ENCODE measurements at regions not wholly inside any gene's neighbourhood (a gene's known extent, or its start where the extent isn't known, plus 50 kb on each side); places are given as distances from the start of the nearest gene placed in this dataset.

DNA sequence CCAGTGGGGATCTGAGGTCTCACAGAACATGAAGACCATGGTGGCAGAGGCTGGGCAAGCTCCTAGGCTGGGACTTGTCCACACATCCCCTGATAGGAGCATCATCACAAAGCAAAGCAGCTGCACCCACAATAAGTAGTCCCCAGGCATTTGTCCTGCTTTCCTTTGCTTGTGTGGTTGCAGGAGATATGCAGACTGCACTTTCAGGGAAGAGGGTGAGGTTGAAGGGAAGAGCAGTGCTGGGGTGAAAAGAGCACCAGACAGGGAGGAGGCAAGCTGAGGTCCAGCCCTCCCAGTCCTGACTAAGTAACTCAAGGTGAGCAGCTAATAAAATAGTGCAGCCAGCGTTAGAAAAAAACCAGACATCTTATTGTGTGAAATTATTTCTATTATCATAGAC is 383.6 kb downstream of the UQCRFS1 start:
- TF ChIP-seq, protein P1, sequence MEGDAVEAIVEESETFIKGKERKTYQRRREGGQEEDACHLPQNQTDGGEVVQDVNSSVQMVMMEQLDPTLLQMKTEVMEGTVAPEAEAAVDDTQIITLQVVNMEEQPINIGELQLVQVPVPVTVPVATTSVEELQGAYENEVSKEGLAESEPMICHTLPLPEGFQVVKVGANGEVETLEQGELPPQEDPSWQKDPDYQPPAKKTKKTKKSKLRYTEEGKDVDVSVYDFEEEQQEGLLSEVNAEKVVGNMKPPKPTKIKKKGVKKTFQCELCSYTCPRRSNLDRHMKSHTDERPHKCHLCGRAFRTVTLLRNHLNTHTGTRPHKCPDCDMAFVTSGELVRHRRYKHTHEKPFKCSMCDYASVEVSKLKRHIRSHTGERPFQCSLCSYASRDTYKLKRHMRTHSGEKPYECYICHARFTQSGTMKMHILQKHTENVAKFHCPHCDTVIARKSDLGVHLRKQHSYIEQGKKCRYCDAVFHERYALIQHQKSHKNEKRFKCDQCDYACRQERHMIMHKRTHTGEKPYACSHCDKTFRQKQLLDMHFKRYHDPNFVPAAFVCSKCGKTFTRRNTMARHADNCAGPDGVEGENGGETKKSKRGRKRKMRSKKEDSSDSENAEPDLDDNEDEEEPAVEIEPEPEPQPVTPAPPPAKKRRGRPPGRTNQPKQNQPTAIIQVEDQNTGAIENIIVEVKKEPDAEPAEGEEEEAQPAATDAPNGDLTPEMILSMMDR (IDR thresholded peaks at IDR 0.05), result no peak
- TF ChIP-seq SMAD4 (CRISPR knock-in tag; IDR thresholded peaks at IDR 0.05), result no peak
- no peak for TF ChIP-seq NR3C1 (CRISPR knock-in tag; conservative IDR thresholded peaks at IDR 0.05; ENCODE audit: low read depth)
- no peak for TF ChIP-seq ZNF317 (CRISPR knock-in tag; IDR thresholded peaks at IDR 0.05; ENCODE audit: borderline replicate concordance, low read depth)
- no peak for TF ChIP-seq TEAD4 (CRISPR knock-in tag; IDR thresholded peaks at IDR 0.05)
- no peak for TF ChIP-seq JUN (CRISPR knock-in tag; IDR thresholded peaks at IDR 0.05)
- TF ChIP-seq, protein P2, sequence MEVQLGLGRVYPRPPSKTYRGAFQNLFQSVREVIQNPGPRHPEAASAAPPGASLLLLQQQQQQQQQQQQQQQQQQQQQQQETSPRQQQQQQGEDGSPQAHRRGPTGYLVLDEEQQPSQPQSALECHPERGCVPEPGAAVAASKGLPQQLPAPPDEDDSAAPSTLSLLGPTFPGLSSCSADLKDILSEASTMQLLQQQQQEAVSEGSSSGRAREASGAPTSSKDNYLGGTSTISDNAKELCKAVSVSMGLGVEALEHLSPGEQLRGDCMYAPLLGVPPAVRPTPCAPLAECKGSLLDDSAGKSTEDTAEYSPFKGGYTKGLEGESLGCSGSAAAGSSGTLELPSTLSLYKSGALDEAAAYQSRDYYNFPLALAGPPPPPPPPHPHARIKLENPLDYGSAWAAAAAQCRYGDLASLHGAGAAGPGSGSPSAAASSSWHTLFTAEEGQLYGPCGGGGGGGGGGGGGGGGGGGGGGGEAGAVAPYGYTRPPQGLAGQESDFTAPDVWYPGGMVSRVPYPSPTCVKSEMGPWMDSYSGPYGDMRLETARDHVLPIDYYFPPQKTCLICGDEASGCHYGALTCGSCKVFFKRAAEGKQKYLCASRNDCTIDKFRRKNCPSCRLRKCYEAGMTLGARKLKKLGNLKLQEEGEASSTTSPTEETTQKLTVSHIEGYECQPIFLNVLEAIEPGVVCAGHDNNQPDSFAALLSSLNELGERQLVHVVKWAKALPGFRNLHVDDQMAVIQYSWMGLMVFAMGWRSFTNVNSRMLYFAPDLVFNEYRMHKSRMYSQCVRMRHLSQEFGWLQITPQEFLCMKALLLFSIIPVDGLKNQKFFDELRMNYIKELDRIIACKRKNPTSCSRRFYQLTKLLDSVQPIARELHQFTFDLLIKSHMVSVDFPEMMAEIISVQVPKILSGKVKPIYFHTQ (CRISPR knock-in tag; IDR thresholded peaks at IDR 0.05), result no peak
- no peak for TF ChIP-seq SOX15 (CRISPR knock-in tag; IDR thresholded peaks at IDR 0.05)

All from WTC11 (cell line).